HG02852 (cell line): ENCODE measurements at regions not wholly inside any gene's neighbourhood (a gene's known extent, or its start where the extent isn't known, plus 50 kb on each side); places are given as distances from the start of the nearest gene placed in this dataset.
"Not testable (repeated sequence)": the region's sequence is repeated elsewhere in the genome, so short reads cannot be mapped to it uniquely, and the experiment has no call there.

Source experiments
- ATAC-seq: cut with Tn5 transposase; IDR thresholded peaks from one replicate; pipeline ENCODE4 v1.9.1; 2021; ENCODE audit warnings: mild to moderate bottlenecking, moderate library complexity; ENCODE audit not compliant: unreplicated experiment

GRCh38 chr1:193929374-193930033 lies 743.1 kb upstream of the B3GALT2 start:
- no peak for ATAC-seq

- ATAC-seq: no peak
These were observed 741.1 kb upstream of the B3GALT2 start for GRCh38 chr1:193927550-193927949.

GRCh38 chr1:193926956-193927355 lies 740.5 kb upstream of the B3GALT2 start:
- no peak for ATAC-seq

- no peak for ATAC-seq
These were observed 733.4 kb upstream of the B3GALT2 start for GRCh38 chr1:193919827-193920226.

GRCh38 chr1:193916452-193916851 lies 730.0 kb upstream of the B3GALT2 start:
- ATAC-seq: no peak

GRCh38 chr1:193914871-193915270 lies 728.5 kb upstream of the B3GALT2 start:
- ATAC-seq: no peak

- no peak for ATAC-seq
These were observed 723.1 kb upstream of the B3GALT2 start for GRCh38 chr1:193909406-193910082.

- ATAC-seq: no peak
These were observed 719.1 kb upstream of the B3GALT2 start for GRCh38 chr1:193905288-193906085.

- no peak for ATAC-seq
These were observed 705.4 kb upstream of the B3GALT2 start for GRCh38 chr1:193891788-193892187.

GRCh38 chr1:193890935-193891334 lies 704.5 kb upstream of the B3GALT2 start:
- no peak for ATAC-seq

GRCh38 chr1:193884848-193885558 lies 698.6 kb upstream of the B3GALT2 start:
- no peak for ATAC-seq

- not testable (repeated sequence) for ATAC-seq
These were observed 691.5 kb upstream of the B3GALT2 start for GRCh38 chr1:193877920-193878319.

GRCh38 chr1:193868425-193868824 lies 682.0 kb upstream of the B3GALT2 start:
- ATAC-seq: no peak

- ATAC-seq: no peak
These were observed 669.8 kb upstream of the B3GALT2 start for GRCh38 chr1:193856261-193856660.

GRCh38 chr1:193850745-193851144 lies 664.3 kb upstream of the B3GALT2 start:
- ATAC-seq: no peak

- ATAC-seq: no peak
These were observed 660.6 kb upstream of the B3GALT2 start for GRCh38 chr1:193846876-193847604.

- ATAC-seq: no peak
These were observed 660.0 kb upstream of the B3GALT2 start for GRCh38 chr1:193846411-193846810.

- no peak for ATAC-seq
These were observed 655.4 kb upstream of the B3GALT2 start for GRCh38 chr1:193841857-193842256.

GRCh38 chr1:193831465-193831864 lies 645.1 kb upstream of the B3GALT2 start:
- ATAC-seq: no peak

GRCh38 chr1:193827516-193827915 lies 641.1 kb upstream of the B3GALT2 start:
- ATAC-seq: no peak

GRCh38 chr1:193819376-193819775 lies 633.0 kb upstream of the B3GALT2 start:
- no peak for ATAC-seq
